Suppressor macrophage (primary cell): ENCODE measurements at regions not wholly inside any gene's neighbourhood (a gene's known extent, or its start where the extent isn't known, plus 50 kb on each side); places are given as distances from the start of the nearest gene placed in this dataset.
A peak's percentile ranks its signal among the peaks of the same experiment; 100 is the strongest.
"Not testable (repeated sequence)": the region's sequence is repeated elsewhere in the genome, so short reads cannot be mapped to it uniquely, and the experiment has no call there.

ENCODE experiments used
- DNase-seq, 4 experiments: peaks; one replicate each; pipeline ENCODE4 v3.0.0-alpha.2; 2020 to 2022

DNA sequence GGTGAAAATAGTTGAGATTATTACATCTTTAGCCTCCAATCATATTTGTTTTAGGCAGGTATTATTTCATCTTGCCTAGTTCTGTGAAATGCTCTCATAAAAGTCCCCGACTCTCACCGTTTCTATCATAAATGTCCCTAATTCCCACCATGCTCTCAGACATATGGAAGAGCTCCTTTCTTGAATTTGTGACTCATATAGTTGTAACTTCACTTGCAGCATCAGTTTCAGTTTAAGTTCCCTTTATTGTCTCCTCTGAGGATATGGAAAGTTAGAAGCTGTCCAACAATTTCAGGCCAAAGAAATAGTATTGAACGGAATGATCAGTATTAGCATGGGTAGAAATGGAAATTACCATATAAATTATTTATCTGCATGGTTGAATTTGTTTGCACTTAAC is 187.5 kb upstream of the NR4A3 start:
- DNase-seq: peak; percentile 20 to 80 (median 54)

DNA sequence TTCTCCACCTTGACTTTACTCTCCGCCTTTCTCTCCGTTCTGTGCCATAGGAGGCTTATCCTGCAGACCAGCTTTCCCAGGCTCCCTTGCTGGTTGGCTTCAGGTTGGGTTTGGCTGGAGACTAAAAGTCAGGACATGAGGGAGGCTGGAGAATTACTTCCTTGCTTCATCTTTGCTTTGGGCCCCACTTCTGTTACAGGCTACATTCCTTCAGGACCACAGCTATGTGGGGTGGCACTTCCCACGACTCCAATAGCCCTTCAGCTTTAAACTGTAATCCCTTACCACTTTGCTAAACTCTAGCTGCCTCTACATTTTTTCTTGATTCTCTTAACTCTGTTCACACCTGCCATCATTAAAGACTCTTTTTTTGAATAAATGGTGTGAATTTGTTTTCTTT is 186.7 kb upstream of the NR4A3 start:
- DNase-seq: no peak

DNA sequence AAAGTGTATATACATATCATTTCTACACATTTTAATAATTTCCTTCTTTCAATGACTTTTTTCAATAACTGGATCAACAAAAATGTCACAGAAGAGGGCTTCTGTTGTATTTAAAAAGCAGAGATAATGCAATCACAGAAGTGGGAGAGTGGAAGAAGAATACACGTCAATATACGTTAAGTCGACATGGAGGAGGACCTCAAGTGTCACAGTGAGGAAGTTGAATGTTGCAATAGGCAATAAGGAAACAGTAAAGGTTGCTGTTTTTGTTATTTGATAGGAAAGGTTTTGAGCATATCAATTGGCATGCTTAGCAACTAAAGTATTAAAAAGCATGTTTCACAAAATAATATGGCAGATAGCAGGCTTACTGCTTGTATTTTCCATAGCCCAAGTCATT is 184.0 kb upstream of the NR4A3 start:
- peak; percentile 19 to 85 (median 64) for DNase-seq

DNA sequence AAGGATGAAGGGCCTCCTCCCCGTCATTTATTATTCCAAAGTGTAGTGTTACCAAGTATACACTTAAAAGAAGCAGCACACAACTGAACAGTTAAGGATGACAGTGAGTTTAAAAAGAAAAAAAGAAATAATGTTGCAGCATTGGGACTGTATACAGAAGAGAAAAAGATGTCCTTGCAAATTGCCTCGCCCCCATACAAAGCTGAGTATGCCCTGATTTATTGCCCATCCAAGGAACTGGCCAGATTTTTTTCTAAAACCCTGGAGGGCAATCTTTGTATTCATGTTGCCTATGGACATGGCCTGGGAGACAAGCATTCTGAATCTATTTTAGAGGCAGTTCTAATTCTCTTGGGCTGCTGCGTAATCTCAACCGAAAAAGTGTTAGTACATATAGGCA is 182.7 kb upstream of the NR4A3 start:
- DNase-seq: no peak

DNA sequence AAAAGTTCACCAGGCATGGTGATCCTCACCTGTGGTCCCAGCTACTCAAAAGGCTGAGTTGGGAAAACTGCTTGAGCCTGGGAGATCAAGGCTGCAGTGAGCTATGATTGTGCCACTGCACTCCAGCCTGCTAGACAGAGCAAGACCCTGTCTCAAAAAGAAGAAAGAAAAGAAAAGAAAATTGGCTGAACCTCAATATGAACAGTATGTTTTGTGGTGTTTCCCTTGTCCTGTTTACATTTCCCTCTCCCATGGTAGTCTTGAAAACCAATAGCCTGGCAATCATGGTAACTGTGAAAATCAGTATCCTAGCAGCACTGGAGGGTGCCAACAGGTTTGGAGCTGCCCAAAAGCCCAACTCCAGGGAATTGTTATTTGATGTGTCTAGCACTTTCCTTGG is 174.1 kb upstream of the NR4A3 start:
- no peak for DNase-seq

DNA sequence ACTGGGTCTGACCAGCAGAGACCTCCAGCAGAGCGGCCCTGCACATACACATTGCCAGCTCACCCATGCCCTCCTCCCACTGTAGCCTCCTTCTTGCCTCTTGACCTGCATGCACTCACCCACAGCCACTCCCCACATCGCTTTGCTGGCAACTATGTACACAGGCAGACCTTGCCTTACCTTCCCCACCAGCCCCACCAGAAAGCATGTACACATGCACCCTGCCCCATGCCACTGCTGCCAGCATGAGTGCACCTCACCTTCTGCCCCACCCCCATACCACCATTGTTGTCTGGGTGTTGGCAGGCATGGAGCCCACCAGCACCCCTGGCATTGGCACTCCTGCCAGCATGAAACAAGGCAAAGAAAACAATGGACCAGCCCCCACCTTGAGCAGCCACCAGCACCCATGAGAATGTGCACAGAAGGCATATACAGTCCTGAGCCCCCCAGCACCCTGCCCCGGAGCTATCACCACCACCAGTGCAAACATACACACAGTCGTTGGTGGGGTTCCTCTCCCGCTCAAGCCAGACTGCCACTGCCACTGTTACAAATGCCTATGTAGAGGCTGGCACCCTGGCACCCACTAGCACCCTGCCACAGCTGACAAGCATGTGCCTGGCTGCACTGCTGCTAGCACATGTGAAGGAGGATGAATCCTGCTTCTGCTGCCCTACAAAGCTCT is 171.4 kb upstream of the NR4A3 start:
- no peak for DNase-seq

DNA sequence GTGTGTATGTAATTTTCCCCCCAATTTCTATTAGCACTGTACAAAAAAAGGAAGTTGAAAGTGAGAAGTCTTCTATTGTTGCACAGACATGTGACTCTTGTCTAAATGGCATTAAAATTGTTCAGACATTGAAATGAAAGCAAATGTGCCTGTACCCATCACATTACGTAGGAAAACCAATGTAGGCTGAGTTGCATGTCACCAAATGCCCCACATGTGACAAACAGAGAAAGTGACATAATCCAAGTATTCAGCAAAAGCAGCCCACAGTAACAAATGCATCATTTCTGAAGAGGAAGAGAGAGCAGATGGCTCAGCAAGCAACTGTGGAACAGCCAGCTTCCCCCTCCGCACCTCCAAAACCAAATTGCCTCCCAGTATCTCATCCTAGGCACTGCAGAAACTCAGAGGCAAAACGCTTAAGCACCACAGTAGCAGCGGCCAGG is 161.5 kb upstream of the NR4A3 start:
- DNase-seq: peak; percentile 85 to 98 (median 92)

DNA sequence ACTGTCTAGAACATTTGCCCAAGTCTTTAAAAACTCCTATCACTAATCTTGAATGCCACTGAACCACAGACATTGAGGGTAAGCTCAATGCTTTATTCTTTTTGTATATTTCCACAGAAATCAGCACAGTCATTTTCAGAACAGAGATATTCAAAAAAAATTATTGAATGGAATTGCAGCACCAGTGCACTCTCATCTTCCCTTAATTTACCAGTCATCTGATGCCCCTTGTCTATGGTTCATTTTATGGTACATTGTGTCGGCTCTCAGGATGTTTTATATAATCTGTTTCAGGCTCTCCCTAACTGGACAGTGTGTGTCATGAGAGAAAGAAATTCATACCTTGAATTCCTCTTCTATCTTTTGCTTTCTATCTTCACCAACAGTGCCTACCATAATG is 158.4 kb upstream of the NR4A3 start:
- DNase-seq: no peak

DNA sequence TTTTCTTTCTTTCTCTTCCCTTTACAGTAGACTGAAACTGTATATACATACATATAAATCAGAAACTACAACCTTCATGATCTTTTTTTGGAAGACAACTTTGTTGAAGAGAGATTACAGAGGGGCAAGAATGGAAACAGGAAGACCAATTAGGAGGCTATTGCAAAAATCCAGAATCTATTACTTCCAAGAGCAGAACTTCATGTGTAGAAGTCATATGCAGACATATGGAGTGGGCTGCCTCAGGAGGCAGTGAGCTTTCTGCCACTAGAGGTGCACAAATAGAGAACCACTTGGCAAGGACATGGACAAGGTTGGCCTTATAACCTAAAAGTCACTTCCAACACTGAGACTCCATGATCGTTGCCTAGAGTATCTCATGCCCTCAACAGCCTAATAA is 157.8 kb upstream of the NR4A3 start:
- DNase-seq: peak; percentile 29 to 67 (median 64)

DNA sequence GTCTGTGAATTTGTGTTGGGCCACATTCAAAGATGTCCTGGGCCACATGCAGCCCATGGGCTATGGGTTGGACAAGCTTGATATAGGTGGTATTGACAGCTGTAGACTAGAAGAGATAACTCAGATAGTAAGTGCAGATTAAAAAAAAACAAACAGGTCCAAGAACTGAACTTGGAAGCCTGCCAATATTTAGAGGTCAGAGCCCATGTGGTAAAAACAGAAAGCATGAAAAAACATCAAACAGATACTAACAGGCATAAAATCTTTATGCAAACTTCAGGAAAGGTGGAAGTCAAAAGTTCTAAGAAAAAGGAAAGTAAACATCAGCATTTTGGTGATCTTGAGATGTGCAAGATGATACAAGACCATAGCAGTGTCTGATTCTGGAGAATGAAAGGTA is 155.1 kb upstream of the NR4A3 start:
- DNase-seq: peak in 1 of 4 experiments; percentile 20

DNA sequence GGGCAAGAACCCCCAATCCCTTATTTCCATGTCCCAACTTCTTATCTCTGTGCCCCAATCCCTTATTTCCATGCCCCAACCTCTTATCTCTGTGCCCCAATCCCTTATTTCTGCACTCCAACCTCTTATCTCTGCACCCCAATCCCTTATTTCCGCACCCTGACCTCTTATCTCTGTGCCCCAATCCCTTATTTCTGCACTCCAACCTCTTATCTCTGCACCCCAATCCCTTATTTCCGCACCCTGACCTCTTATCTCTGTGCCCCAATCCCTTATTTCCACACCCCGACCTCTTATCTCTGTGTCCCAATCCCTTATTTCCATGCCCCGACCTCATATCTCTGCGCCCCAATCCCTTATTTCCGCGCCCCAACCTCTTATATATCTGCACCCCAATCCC is 150.8 kb upstream of the NR4A3 start:
- not testable (repeated sequence) for DNase-seq

DNA sequence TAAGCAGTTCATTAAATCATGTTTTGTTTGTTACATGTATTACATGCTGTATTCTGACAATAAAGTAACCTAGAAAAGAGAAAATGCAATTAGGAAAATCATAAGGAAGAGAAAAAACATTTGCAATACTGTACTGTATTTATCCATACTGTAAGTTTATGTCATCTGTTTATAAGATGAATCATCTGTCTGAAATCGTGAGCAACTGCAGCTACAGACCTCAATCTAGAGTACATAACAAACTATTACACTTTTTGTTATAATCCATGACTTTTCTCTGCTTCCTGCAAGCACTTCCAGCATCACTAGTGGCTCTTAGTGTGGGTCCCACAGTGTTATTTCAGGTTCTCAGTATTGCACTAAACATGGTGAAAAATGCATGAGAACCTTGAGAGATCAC is 144.4 kb upstream of the NR4A3 start:
- DNase-seq: peak in 1 of 4 experiments; percentile 15

DNA sequence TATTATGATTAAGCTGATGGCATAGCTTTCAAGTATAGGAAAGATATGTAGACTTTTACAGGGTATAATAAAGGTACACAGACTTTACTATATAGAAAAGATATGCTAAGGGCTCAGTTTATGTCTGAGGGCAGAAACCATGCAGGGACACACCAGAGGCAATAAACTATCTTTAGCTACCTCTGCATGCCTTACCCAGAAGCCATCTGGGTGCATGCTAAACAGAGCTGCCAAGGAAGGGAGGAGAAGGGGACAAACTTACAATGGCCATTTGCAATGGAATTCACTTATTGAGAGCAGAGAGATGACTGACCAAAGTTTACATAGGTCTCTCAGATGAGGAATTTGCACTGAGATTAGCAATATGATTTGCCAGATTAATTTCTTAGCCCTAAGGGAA is 143.1 kb upstream of the NR4A3 start:
- no peak for DNase-seq

DNA sequence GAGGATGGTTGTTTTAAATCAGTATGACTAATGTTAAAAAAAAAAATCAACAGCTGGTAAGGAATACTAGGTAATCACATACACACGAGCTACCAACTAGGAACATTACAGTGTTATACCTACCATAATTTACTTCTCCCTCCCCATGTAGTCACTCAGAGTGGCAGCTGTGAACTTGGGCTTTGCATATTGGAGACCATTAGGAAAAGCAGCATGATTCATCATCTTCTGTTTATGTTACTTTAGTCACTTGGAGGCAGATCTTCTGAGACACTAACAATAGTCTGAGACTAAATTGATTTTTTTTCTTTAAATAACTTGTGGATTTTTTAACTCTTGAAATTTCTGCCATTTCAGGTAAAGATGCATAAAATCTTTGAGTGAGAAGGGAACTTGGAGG is 141.5 kb upstream of the NR4A3 start:
- peak in 2 of 4 experiments; percentile 23 to 28 for DNase-seq

DNA sequence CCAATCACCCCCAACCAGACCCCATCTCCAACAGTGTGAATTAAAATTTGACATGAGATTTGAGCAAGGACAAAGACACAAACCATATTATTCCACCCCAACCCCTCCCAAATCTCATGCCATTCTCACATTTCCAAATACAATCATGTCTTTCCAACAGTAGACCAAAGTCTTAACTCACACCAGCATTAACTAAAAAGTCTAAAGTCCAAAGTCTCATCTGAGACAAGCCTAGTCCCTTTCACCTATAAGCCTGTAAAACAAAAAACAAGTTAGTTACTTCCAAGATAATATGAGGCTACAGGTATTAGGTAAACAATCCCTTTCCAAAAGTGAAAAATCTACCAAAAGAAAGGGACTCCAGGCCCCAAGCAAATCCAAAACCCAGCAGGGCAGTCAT is 140.6 kb upstream of the NR4A3 start:
- DNase-seq: no peak

DNA sequence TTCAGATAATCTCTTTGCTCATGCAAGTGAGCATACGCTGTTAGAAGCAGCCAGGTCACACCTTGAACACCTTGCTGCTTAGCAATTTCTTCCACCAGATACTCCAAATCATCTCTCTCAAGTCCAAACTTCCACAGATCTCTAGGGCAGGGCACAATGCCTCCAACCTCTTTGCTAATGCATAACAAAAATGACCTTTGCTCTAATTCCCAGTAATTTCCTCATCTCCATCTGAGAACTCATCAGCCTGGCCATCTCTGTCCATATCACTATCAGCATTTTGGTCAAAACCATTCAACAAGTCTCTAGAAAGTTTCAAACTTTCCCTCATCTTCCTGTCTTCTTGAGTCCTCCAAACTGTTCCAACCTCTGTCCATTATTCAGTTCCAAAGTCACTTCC is 139.3 kb upstream of the NR4A3 start:
- peak in 1 of 4 experiments; percentile 25 for DNase-seq

DNA sequence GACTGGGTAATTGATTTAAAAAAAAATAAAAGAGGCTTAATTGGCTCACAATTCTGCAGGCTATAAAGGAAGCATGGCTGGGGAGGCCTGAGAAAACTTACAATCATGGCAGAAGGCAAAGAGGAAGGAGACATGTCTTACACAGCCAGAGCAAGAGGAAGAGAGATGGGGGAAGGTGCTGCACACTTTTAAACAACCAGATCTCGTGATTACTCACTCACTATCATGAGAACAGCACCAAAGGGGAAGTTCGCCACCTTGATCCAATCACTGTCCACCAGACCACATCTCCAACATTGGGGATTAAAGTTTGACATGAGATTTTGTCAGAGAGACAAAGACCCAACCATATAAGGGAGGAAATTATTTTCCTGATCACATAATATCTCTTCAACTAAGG is 138.8 kb upstream of the NR4A3 start:
- DNase-seq: peak; percentile 74 to 89 (median 82)

DNA sequence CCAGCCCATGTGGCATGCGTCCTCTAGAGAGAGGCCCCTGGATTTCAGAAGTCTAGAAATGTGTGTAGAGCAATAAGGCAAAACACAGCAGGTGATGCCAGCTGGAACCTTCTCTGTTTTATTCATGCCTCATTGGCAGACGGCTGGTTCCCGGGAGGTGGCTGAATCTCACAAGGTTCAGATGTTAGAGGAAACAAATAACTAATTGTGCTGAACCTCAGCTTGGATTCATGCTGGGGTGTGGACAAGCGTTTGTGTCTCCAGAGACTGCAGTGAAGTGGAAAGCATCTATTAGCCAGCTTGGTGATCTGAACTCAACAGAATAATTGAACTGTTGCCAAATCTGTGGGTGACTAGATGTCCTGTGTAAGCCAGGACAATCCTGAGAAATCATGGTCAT is 131.1 kb upstream of the NR4A3 start:
- DNase-seq: no peak

DNA sequence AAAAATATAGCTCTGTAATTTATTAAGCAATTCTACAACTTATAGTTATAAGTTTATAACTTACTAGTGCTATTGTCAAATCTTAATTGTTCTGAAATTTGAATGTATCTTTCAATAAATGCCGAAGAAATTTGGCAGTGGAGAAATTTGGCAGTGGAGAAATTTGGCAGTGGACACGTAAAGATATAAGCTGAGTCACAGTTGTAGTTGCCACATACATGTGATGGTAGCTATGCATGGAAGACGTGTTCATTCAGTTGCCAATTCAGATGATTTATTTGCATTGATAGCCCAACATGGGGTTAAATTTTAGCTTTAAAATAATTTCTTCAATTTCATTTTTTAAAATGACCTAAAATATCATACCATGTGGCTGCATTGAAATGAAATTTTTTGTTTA is 127.8 kb upstream of the NR4A3 start:
- no peak for DNase-seq

DNA sequence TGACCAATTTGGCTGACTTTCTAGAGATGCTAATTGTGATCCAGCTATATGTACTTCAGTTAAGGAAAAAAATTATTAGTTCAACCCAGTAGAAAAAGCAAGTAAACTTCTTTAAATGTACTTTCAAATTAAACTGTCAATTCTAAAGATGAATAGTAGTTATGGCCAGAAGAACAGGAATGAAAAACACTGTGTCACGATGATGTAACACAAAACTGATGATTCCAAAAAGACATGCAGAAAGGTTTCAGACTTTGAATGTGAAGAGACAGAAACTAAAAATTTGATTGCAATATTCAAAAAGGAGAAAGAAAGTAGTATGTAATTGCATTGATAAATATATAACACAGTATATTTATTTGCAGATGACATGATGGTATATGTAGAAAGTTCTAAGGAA is 127.3 kb upstream of the NR4A3 start:
- no peak for DNase-seq

DNA sequence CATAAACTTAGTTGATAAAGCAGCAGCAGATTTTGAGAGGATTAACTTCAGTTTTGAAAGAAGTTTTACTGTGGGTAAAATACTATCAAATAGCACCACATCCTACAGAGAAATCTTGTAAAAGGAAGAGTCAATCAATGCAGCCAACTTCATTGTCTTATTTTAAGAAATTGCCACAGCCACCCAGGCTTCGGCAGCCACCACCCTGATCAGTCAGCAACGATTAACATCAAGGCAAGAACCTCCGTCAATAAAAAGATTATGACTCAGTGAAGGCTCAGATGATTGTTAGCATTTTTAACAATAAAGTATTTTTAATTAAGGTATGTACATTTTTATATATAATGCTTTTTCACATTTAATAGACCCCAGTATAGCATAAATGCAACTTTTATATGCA is 122.3 kb upstream of the NR4A3 start:
- DNase-seq: no peak

DNA sequence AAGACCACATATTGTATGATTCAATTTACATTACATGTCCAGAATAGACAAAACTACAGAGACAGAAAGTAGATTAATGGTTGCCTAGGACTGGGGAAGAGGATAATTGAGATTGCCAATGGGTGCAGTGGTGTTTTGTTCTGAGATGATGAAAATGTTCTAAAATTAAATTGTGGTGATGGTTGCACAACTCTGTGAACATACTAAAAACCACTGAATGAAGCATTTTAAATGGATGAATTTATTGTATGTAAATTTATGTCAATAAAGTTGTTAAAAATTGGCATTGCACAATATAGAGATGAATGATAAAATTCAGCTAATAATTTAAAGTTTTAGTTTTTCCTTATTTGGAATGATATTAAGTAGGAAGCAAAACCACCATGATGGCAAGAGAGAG is 109.5 kb upstream of the NR4A3 start:
- no peak for DNase-seq

DNA sequence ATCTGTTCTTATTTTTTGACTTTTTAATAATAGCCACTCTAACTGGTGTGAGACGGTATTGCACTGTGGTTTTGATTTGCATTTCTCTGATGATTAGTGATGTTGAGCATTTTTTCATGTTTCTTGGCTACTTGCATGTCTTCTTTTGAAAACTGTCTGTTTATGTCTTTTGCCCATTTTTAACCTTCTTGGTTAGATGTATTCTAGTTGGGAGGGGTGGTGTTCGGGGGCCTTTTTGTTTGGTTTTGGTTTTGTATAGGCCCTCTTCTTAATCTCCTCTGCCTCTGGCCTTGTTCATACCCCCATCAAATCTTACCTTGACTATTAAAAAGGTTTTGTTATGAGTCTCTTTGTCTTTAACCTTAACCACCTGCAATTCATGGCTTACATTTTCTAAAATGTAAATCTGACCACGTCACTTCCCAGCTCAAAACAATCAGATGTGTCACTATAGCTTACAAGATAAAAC is 107.8 kb upstream of the NR4A3 start:
- DNase-seq: no peak

DNA sequence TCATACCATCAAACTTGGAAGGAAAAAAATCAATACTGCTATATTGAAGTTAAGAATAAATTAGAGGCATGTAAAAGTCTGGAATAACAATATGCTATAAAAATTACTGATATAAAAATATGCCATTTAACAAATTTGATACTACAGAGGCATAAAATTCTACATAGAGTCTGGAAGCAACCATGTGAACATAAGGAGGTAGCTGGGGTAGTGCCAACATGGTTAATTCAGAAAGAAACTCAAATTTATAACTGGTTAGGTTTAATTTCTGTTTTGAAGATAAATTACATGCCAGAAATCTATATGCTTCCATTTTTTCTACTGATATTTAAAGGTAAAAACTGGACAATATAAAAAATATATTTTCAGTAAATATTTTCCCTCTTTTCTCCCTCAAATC is 103.1 kb upstream of the NR4A3 start:
- DNase-seq: no peak

DNA sequence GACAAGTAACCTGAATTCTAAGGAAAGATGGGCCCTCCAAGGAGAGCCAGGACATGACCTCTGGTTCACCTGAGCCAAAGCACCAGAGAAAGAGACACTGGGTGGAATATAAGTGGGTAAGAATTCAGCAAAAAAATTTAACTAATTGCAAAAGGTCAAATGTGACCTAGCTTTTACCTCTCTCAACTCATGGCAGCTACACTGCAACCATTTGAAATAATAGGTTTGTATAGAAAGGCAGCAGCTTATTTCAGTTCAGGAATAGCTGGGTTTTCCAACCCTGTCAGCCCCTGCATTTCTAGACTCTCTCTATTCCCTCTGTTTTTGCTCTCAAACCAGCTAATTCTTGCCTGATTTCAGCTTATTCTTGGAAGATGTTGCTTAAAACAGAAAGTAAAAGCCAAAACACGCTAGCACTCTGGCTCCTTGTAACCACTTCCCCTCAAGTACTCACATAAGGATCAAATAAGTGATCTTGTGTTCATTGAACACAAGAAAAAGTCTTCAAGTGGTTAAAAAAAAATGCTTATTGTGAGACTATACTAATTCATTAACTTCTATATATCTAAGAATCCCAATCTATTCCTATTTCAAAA is 101.1 kb upstream of the NR4A3 start:
- peak; percentile 40 to 70 (median 60) for DNase-seq
